ENCODE measurements at regions not wholly inside any gene's neighbourhood (a gene's known extent, or its start where the extent isn't known, plus 50 kb on each side); places are given as distances from the start of the nearest gene placed in this dataset.
"Not testable (repeated sequence)": the region's sequence is repeated elsewhere in the genome, so short reads cannot be mapped to it uniquely, and the experiment has no call there.

- DNase-seq (ENCODE audit: low spot score) = no peak
Measured at GRCh38 chr9:17083258-17083657, 51.6 kb upstream of the CNTLN start.

- DNase-seq (ENCODE audit: low spot score) = peak; percentile 20
Measured at GRCh38 chr9:17082343-17083064, 52.3 kb upstream of the CNTLN start.

- DNase-seq (ENCODE audit: low spot score) = no peak
Measured at GRCh38 chr9:17081814-17082213, 53.0 kb upstream of the CNTLN start.

DNA sequence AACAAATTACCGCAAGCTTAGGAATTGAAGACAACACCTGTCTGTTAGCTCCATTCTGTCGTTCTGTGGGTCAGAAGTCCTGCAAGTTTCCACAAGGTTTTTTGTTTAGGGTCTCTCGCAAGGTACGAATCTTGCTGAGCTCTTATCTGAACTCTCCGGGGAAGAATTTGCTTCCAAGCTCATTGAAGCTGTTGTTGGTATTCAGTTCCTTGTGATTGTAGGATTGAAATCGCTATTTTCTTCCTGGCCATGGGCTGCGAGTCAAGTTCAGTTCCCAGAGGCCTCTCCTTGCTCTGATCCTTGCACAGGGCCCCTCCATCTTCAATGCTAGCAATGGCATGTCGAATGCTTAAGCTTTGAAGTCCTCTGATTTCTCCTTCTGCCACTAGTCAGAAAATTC is 53.5 kb upstream of the CNTLN start:
- DNase-seq (ENCODE audit: low spot score) = no peak

DNA sequence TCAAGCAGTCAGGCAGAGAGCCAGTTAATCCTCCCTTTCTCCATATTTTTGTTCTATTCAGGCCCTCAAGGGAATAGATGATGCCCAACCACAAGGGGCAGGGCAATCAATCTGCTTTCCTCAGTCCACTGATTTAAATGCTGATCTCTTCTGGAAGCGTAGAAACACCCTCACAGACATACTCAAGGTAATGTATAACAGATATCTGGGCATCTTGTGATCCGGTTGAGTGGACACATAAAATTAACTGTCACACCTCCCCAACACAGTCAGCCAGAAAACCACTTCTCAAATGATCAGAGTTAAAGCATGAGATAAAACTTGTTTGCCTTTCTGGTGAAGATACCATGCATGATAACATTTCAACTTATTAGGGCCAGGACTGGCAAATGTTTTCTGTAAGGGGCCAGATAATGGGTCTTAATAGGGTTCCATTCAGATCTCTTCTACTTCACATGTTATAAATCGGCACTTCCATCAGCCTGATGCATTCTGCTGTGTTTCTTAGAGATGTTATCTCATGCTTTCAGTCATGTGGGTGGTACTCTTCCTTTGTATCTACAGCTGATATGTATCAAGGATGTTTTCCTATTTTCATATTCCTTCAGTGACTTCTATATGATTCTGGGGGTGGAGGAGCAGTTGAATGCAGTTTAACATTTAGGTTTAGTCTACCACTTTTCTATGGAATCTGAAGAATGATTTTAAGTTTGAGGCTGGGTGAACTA is 58.9 kb upstream of the CNTLN start:
- no peak for DNase-seq (ENCODE audit: low spot score)

DNA sequence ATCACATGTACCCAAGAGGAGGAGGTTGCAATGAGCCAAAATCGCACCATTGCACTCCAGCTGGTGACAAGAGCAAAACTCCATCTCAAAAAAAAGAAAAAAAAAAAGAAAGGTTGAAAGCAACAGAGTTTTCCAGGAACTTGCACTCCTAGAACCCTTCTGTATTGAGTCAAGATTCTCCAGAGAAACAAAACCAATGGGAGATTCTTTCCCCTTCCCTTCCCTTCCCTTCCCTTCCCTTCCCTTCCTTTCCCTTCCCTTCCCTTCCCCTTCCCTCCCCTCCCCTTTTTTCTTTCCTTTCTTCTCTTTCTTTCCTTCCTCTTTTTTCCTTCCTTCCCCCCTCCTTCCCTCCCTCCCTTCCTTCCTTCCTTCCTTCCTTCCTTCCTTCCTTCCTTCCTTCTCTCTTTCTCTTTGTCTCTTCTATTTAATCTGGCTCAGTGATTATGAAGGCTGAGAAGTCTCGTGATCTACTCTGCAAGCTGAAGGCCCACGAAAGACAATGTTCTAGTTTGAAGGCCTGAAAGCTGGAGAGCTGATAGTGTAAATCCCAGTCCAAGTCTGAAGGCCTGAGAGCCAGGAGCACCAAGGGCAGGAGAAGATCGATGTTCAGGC is 59.6 kb upstream of the CNTLN start:
- no peak for DNase-seq (ENCODE audit: low spot score)

GRCh38 chr9:17072563-17072962 is 62.3 kb upstream of the CNTLN start:
- DNase-seq (ENCODE audit: low spot score) = not testable (repeated sequence)

GRCh38 chr9:17068671-17069070 is 66.2 kb upstream of the CNTLN start:
- DNase-seq (ENCODE audit: low spot score) = no peak

DNA sequence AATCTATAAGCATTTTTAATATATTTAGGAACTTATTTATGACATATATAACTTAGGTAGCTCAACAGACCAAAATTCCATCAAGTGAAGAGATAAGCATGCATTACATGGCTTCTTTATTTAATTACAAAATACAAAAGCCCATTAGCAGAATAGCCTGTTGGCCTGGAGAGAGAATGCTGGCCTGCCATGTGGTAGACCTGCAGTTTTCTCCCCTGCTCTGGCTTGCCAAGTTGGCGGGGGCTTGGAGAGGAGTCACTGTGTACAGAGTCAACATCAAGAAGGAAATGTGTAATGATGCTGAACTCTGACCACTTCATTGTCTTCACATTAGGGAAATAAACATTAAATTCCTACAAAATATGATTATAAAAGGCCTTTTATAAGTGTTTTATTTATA is 69.8 kb upstream of the CNTLN start:
- no peak for DNase-seq (ENCODE audit: low spot score)

GRCh38 chr9:17064558-17064957 is 70.3 kb upstream of the CNTLN start:
- no peak for DNase-seq (ENCODE audit: low spot score)

- peak; percentile 66 for DNase-seq (ENCODE audit: low spot score)
Measured at GRCh38 chr9:17063535-17064135, 71.2 kb upstream of the CNTLN start.

GRCh38 chr9:17062497-17062896 is 72.3 kb upstream of the CNTLN start:
- DNase-seq (ENCODE audit: low spot score) = no peak

DNA sequence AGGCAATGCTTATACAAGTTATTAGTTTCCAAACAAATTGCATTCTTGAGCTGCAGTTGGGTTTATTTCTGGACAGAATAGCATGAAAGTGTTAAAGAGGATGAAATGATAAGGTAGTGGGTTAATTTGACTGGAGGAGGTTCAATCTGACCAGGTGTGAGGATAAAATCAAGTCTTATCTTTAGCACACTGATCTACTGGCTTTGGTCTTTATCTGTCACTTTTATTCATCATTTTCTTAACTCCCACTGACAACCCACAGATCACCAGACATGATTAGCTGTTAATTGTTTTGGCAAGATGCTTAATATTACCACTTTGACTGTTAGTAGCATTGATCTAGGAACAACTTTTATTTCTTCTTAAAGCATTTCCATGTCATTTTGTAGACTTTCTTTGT is 74.4 kb upstream of the CNTLN start:
- DNase-seq (ENCODE audit: low spot score) = no peak

GRCh38 chr9:17059465-17059864 is 75.4 kb upstream of the CNTLN start:
- DNase-seq (ENCODE audit: low spot score) = no peak

DNA sequence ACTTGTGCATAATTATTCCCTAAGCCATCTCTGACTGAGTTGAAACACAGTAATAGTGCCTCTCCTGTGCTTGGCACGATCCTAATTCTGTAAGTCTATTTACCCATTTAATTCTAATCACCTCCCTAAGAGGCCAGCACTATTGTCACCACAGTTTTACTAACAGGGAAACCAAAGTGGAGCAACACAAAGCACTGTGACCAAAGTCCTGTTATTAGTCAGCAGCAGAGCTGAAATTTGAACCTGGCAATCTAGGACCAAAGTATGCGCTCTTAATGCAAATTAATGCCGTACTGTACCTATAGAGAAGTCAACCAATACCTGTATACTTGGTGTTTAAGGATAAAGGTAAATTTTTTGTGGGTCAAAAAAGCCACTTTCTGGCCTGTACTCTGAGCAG is 77.1 kb upstream of the CNTLN start:
- no peak for DNase-seq (ENCODE audit: low spot score)

- DNase-seq (ENCODE audit: low spot score) = no peak
Measured at GRCh38 chr9:17052626-17053025, 82.2 kb upstream of the CNTLN start.

- DNase-seq (ENCODE audit: low spot score) = no peak
Measured at GRCh38 chr9:17045381-17045940, 89.4 kb upstream of the CNTLN start.

DNA sequence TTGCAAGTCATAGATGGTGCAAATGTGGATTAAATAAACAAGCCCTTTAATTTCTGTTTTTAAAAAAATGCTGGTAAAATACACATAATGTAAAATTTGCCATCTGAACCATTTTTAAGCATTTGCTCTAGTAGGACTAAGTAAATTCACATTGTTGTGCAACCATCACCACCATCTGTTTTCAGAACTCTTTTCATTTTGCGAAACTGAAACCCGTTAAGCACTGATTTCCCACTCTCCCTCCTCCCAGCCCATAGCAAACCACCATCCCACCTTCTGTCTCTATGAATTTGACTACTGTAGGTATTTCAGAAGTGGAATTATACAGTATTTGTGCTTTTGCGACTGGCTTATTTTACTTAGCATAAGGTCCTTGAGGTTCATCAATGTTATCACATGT is 103.3 kb upstream of the CNTLN start:
- DNase-seq (ENCODE audit: low spot score) = no peak

DNA sequence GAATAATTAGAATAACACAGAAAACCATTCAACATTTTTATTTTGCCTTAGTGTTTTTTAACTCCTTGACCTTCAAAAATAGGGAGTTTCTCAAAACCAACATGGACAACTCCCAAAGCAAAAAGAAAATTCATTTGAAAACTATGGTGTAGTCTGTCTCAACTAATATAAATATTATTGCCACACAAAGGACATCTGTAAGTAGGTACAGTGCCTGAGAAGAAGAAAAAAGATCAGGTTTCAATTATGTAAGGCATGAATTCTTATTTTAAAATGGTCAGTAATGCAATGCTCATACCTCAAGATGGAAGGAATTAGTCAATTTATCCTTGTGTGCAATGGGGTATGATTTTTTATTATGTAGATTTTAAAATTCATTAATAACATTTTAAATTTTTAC is 109.6 kb upstream of the CNTLN start:
- DNase-seq (ENCODE audit: low spot score) = no peak

- DNase-seq (ENCODE audit: low spot score) = no peak
Measured at GRCh38 chr9:17024129-17024528, 110.7 kb upstream of the CNTLN start.

- DNase-seq (ENCODE audit: low spot score) = no peak
Measured at GRCh38 chr9:17021387-17021970, 113.4 kb upstream of the CNTLN start.

GRCh38 chr9:17019398-17019797 is 115.4 kb upstream of the CNTLN start:
- no peak for DNase-seq (ENCODE audit: low spot score)

Measured in cerebellar cortex (tissue), 1 donor.